ENCODE measurements at regions not wholly inside any gene's neighbourhood (a gene's known extent, or its start where the extent isn't known, plus 50 kb on each side); places are given as distances from the start of the nearest gene placed in this dataset.

GRCh38 chr20:10783707-10784553 is 110.1 kb upstream of the JAG1 start:
- TF ChIP-seq, protein P1, sequence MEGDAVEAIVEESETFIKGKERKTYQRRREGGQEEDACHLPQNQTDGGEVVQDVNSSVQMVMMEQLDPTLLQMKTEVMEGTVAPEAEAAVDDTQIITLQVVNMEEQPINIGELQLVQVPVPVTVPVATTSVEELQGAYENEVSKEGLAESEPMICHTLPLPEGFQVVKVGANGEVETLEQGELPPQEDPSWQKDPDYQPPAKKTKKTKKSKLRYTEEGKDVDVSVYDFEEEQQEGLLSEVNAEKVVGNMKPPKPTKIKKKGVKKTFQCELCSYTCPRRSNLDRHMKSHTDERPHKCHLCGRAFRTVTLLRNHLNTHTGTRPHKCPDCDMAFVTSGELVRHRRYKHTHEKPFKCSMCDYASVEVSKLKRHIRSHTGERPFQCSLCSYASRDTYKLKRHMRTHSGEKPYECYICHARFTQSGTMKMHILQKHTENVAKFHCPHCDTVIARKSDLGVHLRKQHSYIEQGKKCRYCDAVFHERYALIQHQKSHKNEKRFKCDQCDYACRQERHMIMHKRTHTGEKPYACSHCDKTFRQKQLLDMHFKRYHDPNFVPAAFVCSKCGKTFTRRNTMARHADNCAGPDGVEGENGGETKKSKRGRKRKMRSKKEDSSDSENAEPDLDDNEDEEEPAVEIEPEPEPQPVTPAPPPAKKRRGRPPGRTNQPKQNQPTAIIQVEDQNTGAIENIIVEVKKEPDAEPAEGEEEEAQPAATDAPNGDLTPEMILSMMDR (IDR thresholded peaks at IDR 0.05; ENCODE audit: control extremely low read depth in 1 of 3, insufficient read depth in 1 of 3, low read depth in 1 of 3, low read length in 3 of 3) = no peak
- no peak for TF ChIP-seq SIN3A (conservative IDR thresholded peaks at IDR 0.05 in 1 of 2, IDR thresholded peaks at IDR 0.05 in 1 of 2; ENCODE audit: low read depth in 1 of 2, low read length in 2 of 2)
- TF ChIP-seq HDAC6 (IDR thresholded peaks at IDR 0.05; ENCODE audit: low read depth, low read length) = no peak
- no peak for TF ChIP-seq EGR1 (IDR thresholded peaks at IDR 0.05; ENCODE audit: borderline replicate concordance, low read depth, low read length)
- no peak for TF ChIP-seq USF2 (IDR thresholded peaks at IDR 0.05; ENCODE audit: low read length)
- no peak for TF ChIP-seq EP300 (IDR thresholded peaks at IDR 0.05; ENCODE audit: borderline replicate concordance in 1 of 2, low read depth in 2 of 2, low read length in 2 of 2)
- TF ChIP-seq TAF1 (IDR thresholded peaks at IDR 0.05; ENCODE audit: low read depth, low read length) = no peak
- TF ChIP-seq POLR2AphosphoS5 (IDR thresholded peaks at IDR 0.05; ENCODE audit: low read depth, low read length) = no peak
- no peak for TF ChIP-seq ATF2 (IDR thresholded peaks at IDR 0.05; ENCODE audit: low read length)

All from H1 (cell line).